ENCODE measurements at regions not wholly inside any gene's neighbourhood (a gene's known extent, or its start where the extent isn't known, plus 50 kb on each side); places are given as distances from the start of the nearest gene placed in this dataset.

GRCh38 chr1:157286646-157287420 lies 148.6 kb upstream of the ETV3 start:
- TF ChIP-seq CTCF (IDR thresholded peaks at IDR 0.05) = no peak
- Histone ChIP-seq H2AFZ (no peak overlapping the region), H3K79me2 (no peaks in the 10 kb centered on the region), H3K4me1 (no peaks in the 10 kb centered on the region), H3K9me3 (ENCODE audit: control insufficient read depth, low read length) (no peaks in the 10 kb centered on the region), H3K36me3 (ENCODE audit: control insufficient read depth, insufficient read depth, low read length) (no peaks in the 10 kb centered on the region), H3K4me3 (ENCODE audit: low read depth, low read length) (no peak overlapping the region), H3K4me2 (ENCODE audit: low read length) (no peak overlapping the region), H3K27me3 (ENCODE audit: control insufficient read depth, insufficient read depth, low read length) (no peaks in the 10 kb centered on the region), H3K9ac (no peak overlapping the region), H3K27ac (no peak overlapping the region)

GRCh38 chr1:157286096-157286495 lies 147.9 kb upstream of the ETV3 start:
- Histone ChIP-seq H3K4me2 (ENCODE audit: low read length) (no peak overlapping the region), H3K9ac (no peak overlapping the region), H3K79me2 (no peaks in the 10 kb centered on the region), H2AFZ (no peak overlapping the region), H3K4me1 (no peaks in the 10 kb centered on the region), H3K9me3 (ENCODE audit: control insufficient read depth, low read length) (no peaks in the 10 kb centered on the region), H3K27ac (no peak overlapping the region), H3K4me3 (ENCODE audit: low read depth, low read length) (no peak overlapping the region), H3K27me3 (ENCODE audit: control insufficient read depth, insufficient read depth, low read length) (no peaks in the 10 kb centered on the region), H3K36me3 (ENCODE audit: control insufficient read depth, insufficient read depth, low read length) (no peaks in the 10 kb centered on the region)
- no peak for TF ChIP-seq CTCF (IDR thresholded peaks at IDR 0.05)

GRCh38 chr1:157284451-157284850 lies 146.3 kb upstream of the ETV3 start:
- Histone ChIP-seq H3K9me3 (ENCODE audit: control insufficient read depth, low read length) (no peaks in the 10 kb centered on the region), H3K27me3 (ENCODE audit: control insufficient read depth, insufficient read depth, low read length) (no peaks in the 10 kb centered on the region), H3K4me3 (ENCODE audit: low read depth, low read length) (no peak overlapping the region), H3K36me3 (ENCODE audit: control insufficient read depth, insufficient read depth, low read length) (no peaks in the 10 kb centered on the region), H2AFZ (no peak overlapping the region), H3K79me2 (no peaks in the 10 kb centered on the region), H3K9ac (no peak overlapping the region), H3K4me1 (no peaks in the 10 kb centered on the region), H3K4me2 (ENCODE audit: low read length) (no peak overlapping the region), H3K27ac (no peak overlapping the region)
- TF ChIP-seq CTCF (IDR thresholded peaks at IDR 0.05) = no peak

- no peak for TF ChIP-seq CTCF (IDR thresholded peaks at IDR 0.05)
- Histone ChIP-seq H2AFZ (no peak overlapping the region), H3K79me2 (no peaks in the 10 kb centered on the region), H3K9ac (no peak overlapping the region), H3K27me3 (ENCODE audit: control insufficient read depth, insufficient read depth, low read length) (no peaks in the 10 kb centered on the region), H3K4me3 (ENCODE audit: low read depth, low read length) (no peak overlapping the region), H3K27ac (no peak overlapping the region), H3K9me3 (ENCODE audit: control insufficient read depth, low read length) (no peaks in the 10 kb centered on the region), H3K4me1 (no peaks in the 10 kb centered on the region), H3K36me3 (ENCODE audit: control insufficient read depth, insufficient read depth, low read length) (no peaks in the 10 kb centered on the region), H3K4me2 (ENCODE audit: low read length) (no peak overlapping the region)
These were observed 141.6 kb upstream of the ETV3 start for GRCh38 chr1:157279802-157280140.

- no peak for TF ChIP-seq CTCF (IDR thresholded peaks at IDR 0.05)
- H3K4me1 ChIP-seq = no peaks in the 10 kb centered on the region
- no peaks in the 10 kb centered on the region for H3K9me3 ChIP-seq (ENCODE audit: control insufficient read depth, low read length)
- H3K4me3 ChIP-seq (ENCODE audit: low read depth, low read length) = no peak overlapping the region
- no peaks in the 10 kb centered on the region for H3K79me2 ChIP-seq
- no peak overlapping the region for H3K9ac ChIP-seq
- no peak overlapping the region for H2AFZ ChIP-seq
- no peaks in the 10 kb centered on the region for H3K36me3 ChIP-seq (ENCODE audit: control insufficient read depth, insufficient read depth, low read length)
- H3K27me3 ChIP-seq (ENCODE audit: control insufficient read depth, insufficient read depth, low read length) = no peaks in the 10 kb centered on the region
- no peak overlapping the region for H3K4me2 ChIP-seq (ENCODE audit: low read length)
- no peak overlapping the region for H3K27ac ChIP-seq
These were observed 141.1 kb upstream of the ETV3 start for GRCh38 chr1:157279138-157279801.

Measured in parathyroid adenoma (tissue), 2 donors.